ENCODE measurements at regions not wholly inside any gene's neighbourhood (a gene's known extent, or its start where the extent isn't known, plus 50 kb on each side); places are given as distances from the start of the nearest gene placed in this dataset.

GRCh38 chr20:54318892-54319291 lies 111.0 kb downstream of the PFDN4 start:
- H3K18ac ChIP-seq (ENCODE audit: low read depth in 1 of 2, low read length in 2 of 2) = no peak overlapping the region
- H2BK5ac ChIP-seq (ENCODE audit: low read depth, low read length, poor library complexity, severe bottlenecking) = no peak overlapping the region
- no peak overlapping the region for H2BK12ac ChIP-seq (ENCODE audit: low read length in 2 of 2)
- no peak overlapping the region for H2AK5ac ChIP-seq (ENCODE audit: low read length, severe bottlenecking)
- H3K27me3 ChIP-seq (ENCODE audit: control insufficient read depth in 1 of 2, insufficient read depth in 1 of 2, low read length in 2 of 2) = no peaks in the 10 kb centered on the region
- H3K14ac ChIP-seq (ENCODE audit: low read length in 2 of 2) = no peak overlapping the region
- H2AFZ ChIP-seq (ENCODE audit: low read depth, low read length) = no peak overlapping the region
- no peak overlapping the region for H3K27ac ChIP-seq (ENCODE audit: low read length, poor library complexity, severe bottlenecking)
- no peak overlapping the region for H2BK120ac ChIP-seq (ENCODE audit: low read depth, low read length)
- no peaks in the 10 kb centered on the region for H3K9me3 ChIP-seq (ENCODE audit: control insufficient read depth, low read length)
- no peak overlapping the region for H3K9ac ChIP-seq (ENCODE audit: low read length)
- H4K91ac ChIP-seq (ENCODE audit: low read length) = no peak overlapping the region
- H4K8ac ChIP-seq (ENCODE audit: low read length) = no peak overlapping the region
- H3K79me1 ChIP-seq (replicated peaks; ENCODE audit: low read length, poor library complexity, severe bottlenecking) = no peaks in the 10 kb centered on the region
- no peak overlapping the region for H3K4ac ChIP-seq (ENCODE audit: low read depth in 1 of 2, low read length in 2 of 2)
- DNase-seq = no peak
- no peak overlapping the region for H3K23ac ChIP-seq (ENCODE audit: low read length in 2 of 2)
- no CpG with 5 or more reads among the region's 1 CpG for WGBS
- no peak overlapping the region for H3K4me2 ChIP-seq (ENCODE audit: low read length, poor library complexity, severe bottlenecking)
- H3K4me1 ChIP-seq (ENCODE audit: control insufficient read depth, insufficient read depth, low read depth, low read length) = no peaks in the 10 kb centered on the region
- H2BK15ac ChIP-seq (ENCODE audit: low read depth, poor library complexity, severe bottlenecking) = no peak overlapping the region
- no peak overlapping the region for H3K4me3 ChIP-seq (ENCODE audit: insufficient read depth in 1 of 2, low read depth in 1 of 2, low read length in 2 of 2)
- H3K36me3 ChIP-seq (ENCODE audit: control insufficient read depth in 1 of 2, insufficient read depth in 2 of 2, low read depth in 1 of 2, low read length in 2 of 2) = no peaks in the 10 kb centered on the region

DNA sequence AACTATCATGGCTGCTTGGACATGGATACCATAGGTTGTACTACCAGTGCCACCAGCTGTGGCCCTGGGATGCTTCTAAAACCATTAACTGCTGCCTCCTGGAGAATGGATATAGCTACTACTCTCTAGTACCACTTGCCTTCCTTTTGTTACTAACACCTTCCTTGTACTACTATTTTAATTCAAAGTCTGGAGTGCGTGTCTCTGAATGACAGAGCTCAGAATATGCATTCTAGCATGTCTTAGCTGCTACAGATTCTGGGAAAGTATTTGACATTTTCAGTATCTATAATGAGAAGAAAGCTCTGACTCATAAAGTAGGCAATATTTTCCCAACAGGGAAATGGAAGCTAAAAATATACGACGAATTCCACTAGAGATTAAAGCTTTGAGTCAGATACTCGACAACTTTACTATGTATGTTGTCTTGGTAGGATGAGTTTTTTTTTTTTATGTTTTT lies 112.3 kb downstream of the PFDN4 start:
- WGBS = 87% methylated on average over 3 of the region's 4 CpGs
- Histone ChIP-seq H2BK5ac (ENCODE audit: low read depth, low read length, poor library complexity, severe bottlenecking) (no peak overlapping the region), H3K4me1 (ENCODE audit: control insufficient read depth, insufficient read depth, low read depth, low read length) (no peaks in the 10 kb centered on the region), H3K79me1 (replicated peaks; ENCODE audit: low read length, poor library complexity, severe bottlenecking) (no peaks in the 10 kb centered on the region), H3K4me3 (ENCODE audit: insufficient read depth in 1 of 2, low read depth in 1 of 2, low read length in 2 of 2) (no peak overlapping the region), H3K18ac (ENCODE audit: low read depth in 1 of 2, low read length in 2 of 2) (no peak overlapping the region), H2BK120ac (ENCODE audit: low read depth, low read length) (no peak overlapping the region), H2BK15ac (ENCODE audit: low read depth, poor library complexity, severe bottlenecking) (no peak overlapping the region), H4K91ac (ENCODE audit: low read length) (no peak overlapping the region), H3K36me3 (ENCODE audit: control insufficient read depth in 1 of 2, insufficient read depth in 2 of 2, low read depth in 1 of 2, low read length in 2 of 2) (no peaks in the 10 kb centered on the region), H2AK5ac (ENCODE audit: low read length, severe bottlenecking) (no peak overlapping the region), H2AFZ (ENCODE audit: low read depth, low read length) (no peak overlapping the region), H4K8ac (ENCODE audit: low read length) (no peak overlapping the region), H3K27me3 (ENCODE audit: control insufficient read depth in 1 of 2, insufficient read depth in 1 of 2, low read length in 2 of 2) (no peaks in the 10 kb centered on the region), H3K4me2 (ENCODE audit: low read length, poor library complexity, severe bottlenecking) (no peak overlapping the region), H2BK12ac (ENCODE audit: low read length in 2 of 2) (no peak overlapping the region), H3K14ac (ENCODE audit: low read length in 2 of 2) (no peak overlapping the region), H3K23ac (ENCODE audit: low read length in 2 of 2) (no peak overlapping the region), H3K27ac (ENCODE audit: low read length, poor library complexity, severe bottlenecking) (no peak overlapping the region), H3K4ac (ENCODE audit: low read depth in 1 of 2, low read length in 2 of 2) (no peak overlapping the region), H3K9me3 (ENCODE audit: control insufficient read depth, low read length) (no peaks in the 10 kb centered on the region), H3K9ac (ENCODE audit: low read length) (no peak overlapping the region)
- DNase-seq = no peak

- H3K9me3 ChIP-seq (ENCODE audit: control insufficient read depth, low read length) = no peaks in the 10 kb centered on the region
- no peaks in the 10 kb centered on the region for H3K79me1 ChIP-seq (replicated peaks; ENCODE audit: low read length, poor library complexity, severe bottlenecking)
- no peak overlapping the region for H3K4me2 ChIP-seq (ENCODE audit: low read length, poor library complexity, severe bottlenecking)
- no peak overlapping the region for H2BK5ac ChIP-seq (ENCODE audit: low read depth, low read length, poor library complexity, severe bottlenecking)
- no peaks in the 10 kb centered on the region for H3K4me1 ChIP-seq (ENCODE audit: control insufficient read depth, insufficient read depth, low read depth, low read length)
- H2AK5ac ChIP-seq (ENCODE audit: low read length, severe bottlenecking) = no peak overlapping the region
- no peak overlapping the region for H3K23ac ChIP-seq (ENCODE audit: low read length in 2 of 2)
- H3K9ac ChIP-seq (ENCODE audit: low read length) = no peak overlapping the region
- no peaks in the 10 kb centered on the region for H3K36me3 ChIP-seq (ENCODE audit: control insufficient read depth in 1 of 2, insufficient read depth in 2 of 2, low read depth in 1 of 2, low read length in 2 of 2)
- H3K14ac ChIP-seq (ENCODE audit: low read length in 2 of 2) = no peak overlapping the region
- no peak overlapping the region for H2AFZ ChIP-seq (ENCODE audit: low read depth, low read length)
- H4K91ac ChIP-seq (ENCODE audit: low read length) = no peak overlapping the region
- H3K4ac ChIP-seq (ENCODE audit: low read depth in 1 of 2, low read length in 2 of 2) = no peak overlapping the region
- no peak overlapping the region for H2BK120ac ChIP-seq (ENCODE audit: low read depth, low read length)
- H2BK12ac ChIP-seq (ENCODE audit: low read length in 2 of 2) = no peak overlapping the region
- H3K27me3 ChIP-seq (ENCODE audit: control insufficient read depth in 1 of 2, insufficient read depth in 1 of 2, low read length in 2 of 2) = no peaks in the 10 kb centered on the region
- no peak overlapping the region for H4K8ac ChIP-seq (ENCODE audit: low read length)
- no peak overlapping the region for H3K18ac ChIP-seq (ENCODE audit: low read depth in 1 of 2, low read length in 2 of 2)
- H3K4me3 ChIP-seq (ENCODE audit: insufficient read depth in 1 of 2, low read depth in 1 of 2, low read length in 2 of 2) = no peak overlapping the region
- DNase-seq = no peak
- WGBS = 65% methylated on average over 2 of the region's 3 CpGs
- H3K27ac ChIP-seq (ENCODE audit: low read length, poor library complexity, severe bottlenecking) = no peak overlapping the region
- H2BK15ac ChIP-seq (ENCODE audit: low read depth, poor library complexity, severe bottlenecking) = no peak overlapping the region
Measured at GRCh38 chr20:54321352-54322087, 113.6 kb downstream of the PFDN4 start.

- H3K4me3 ChIP-seq (ENCODE audit: insufficient read depth in 1 of 2, low read depth in 1 of 2, low read length in 2 of 2) = no peak overlapping the region
- no peak overlapping the region for H2BK12ac ChIP-seq (ENCODE audit: low read length in 2 of 2)
- no peak overlapping the region for H2AFZ ChIP-seq (ENCODE audit: low read depth, low read length)
- H3K36me3 ChIP-seq (ENCODE audit: control insufficient read depth in 1 of 2, insufficient read depth in 2 of 2, low read depth in 1 of 2, low read length in 2 of 2) = no peaks in the 10 kb centered on the region
- no peaks in the 10 kb centered on the region for H3K79me1 ChIP-seq (replicated peaks; ENCODE audit: low read length, poor library complexity, severe bottlenecking)
- H2BK5ac ChIP-seq (ENCODE audit: low read depth, low read length, poor library complexity, severe bottlenecking) = no peak overlapping the region
- no peak overlapping the region for H4K8ac ChIP-seq (ENCODE audit: low read length)
- no peak overlapping the region for H3K23ac ChIP-seq (ENCODE audit: low read length in 2 of 2)
- H2BK120ac ChIP-seq (ENCODE audit: low read depth, low read length) = no peak overlapping the region
- H2BK15ac ChIP-seq (ENCODE audit: low read depth, poor library complexity, severe bottlenecking) = no peak overlapping the region
- no peak overlapping the region for H3K9ac ChIP-seq (ENCODE audit: low read length)
- no peak overlapping the region for H3K4ac ChIP-seq (ENCODE audit: low read depth in 1 of 2, low read length in 2 of 2)
- no peak overlapping the region for H4K91ac ChIP-seq (ENCODE audit: low read length)
- H3K4me2 ChIP-seq (ENCODE audit: low read length, poor library complexity, severe bottlenecking) = no peak overlapping the region
- H3K9me3 ChIP-seq (ENCODE audit: control insufficient read depth, low read length) = no peaks in the 10 kb centered on the region
- no peak for DNase-seq
- H3K27me3 ChIP-seq (ENCODE audit: control insufficient read depth in 1 of 2, insufficient read depth in 1 of 2, low read length in 2 of 2) = no peaks in the 10 kb centered on the region
- no peak overlapping the region for H3K18ac ChIP-seq (ENCODE audit: low read depth in 1 of 2, low read length in 2 of 2)
- no peak overlapping the region for H3K14ac ChIP-seq (ENCODE audit: low read length in 2 of 2)
- H2AK5ac ChIP-seq (ENCODE audit: low read length, severe bottlenecking) = no peak overlapping the region
- H3K4me1 ChIP-seq (ENCODE audit: control insufficient read depth, insufficient read depth, low read depth, low read length) = no peaks in the 10 kb centered on the region
- no CpG with 5 or more reads among the region's 2 CpGs for WGBS
- H3K27ac ChIP-seq (ENCODE audit: low read length, poor library complexity, severe bottlenecking) = no peak overlapping the region
Measured at GRCh38 chr20:54323227-54323734, 115.4 kb downstream of the PFDN4 start.
